PFSK-1 (cell line): ENCODE measurements at regions not wholly inside any gene's neighbourhood (a gene's known extent, or its start where the extent isn't known, plus 50 kb on each side); places are given as distances from the start of the nearest gene placed in this dataset.

Experiments used
- FOXP2 ChIP-seq: optimal IDR thresholded peaks from 2 replicates; pipeline ENCODE3; 2011; ENCODE audit warnings: borderline replicate concordance, control low read depth, inconsistent platforms; ENCODE audit not compliant: insufficient read depth; ENCODE audit errors: extremely low read length, extremely low read depth
- POLR2AphosphoS5 ChIP-seq: IDR thresholded peaks from 2 replicates; pipeline ENCODE4 v1.6.1; 2012; ENCODE audit warnings: low read depth, mild to moderate bottlenecking, control low read depth, low read length, moderate library complexity
- REST ChIP-seq, 2 experiments: IDR thresholded peaks; 2 replicates each; pipeline versions ENCODE4 v1.6.1 to v1.8.0; 2011 to 2012; ENCODE audit warnings: low read depth in 2 of 2, low read length in 2 of 2, control low read depth in 1 of 2, inconsistent platforms in 1 of 2, mild to moderate bottlenecking in 1 of 2, moderate library complexity in 1 of 2; ENCODE audit not compliant: insufficient read depth in 1 of 2
- SIN3A ChIP-seq: IDR thresholded peaks from 2 replicates; pipeline ENCODE4 v1.6.1; 2012; ENCODE audit warnings: mild to moderate bottlenecking, low read length, moderate library complexity, borderline replicate concordance; ENCODE audit not compliant: insufficient read depth
- TAF1 ChIP-seq: IDR thresholded peaks from 2 replicates; pipeline ENCODE4 v1.6.1; 2012; ENCODE audit warnings: low read length, control low read depth, borderline replicate concordance; ENCODE audit not compliant: insufficient read depth

DNA sequence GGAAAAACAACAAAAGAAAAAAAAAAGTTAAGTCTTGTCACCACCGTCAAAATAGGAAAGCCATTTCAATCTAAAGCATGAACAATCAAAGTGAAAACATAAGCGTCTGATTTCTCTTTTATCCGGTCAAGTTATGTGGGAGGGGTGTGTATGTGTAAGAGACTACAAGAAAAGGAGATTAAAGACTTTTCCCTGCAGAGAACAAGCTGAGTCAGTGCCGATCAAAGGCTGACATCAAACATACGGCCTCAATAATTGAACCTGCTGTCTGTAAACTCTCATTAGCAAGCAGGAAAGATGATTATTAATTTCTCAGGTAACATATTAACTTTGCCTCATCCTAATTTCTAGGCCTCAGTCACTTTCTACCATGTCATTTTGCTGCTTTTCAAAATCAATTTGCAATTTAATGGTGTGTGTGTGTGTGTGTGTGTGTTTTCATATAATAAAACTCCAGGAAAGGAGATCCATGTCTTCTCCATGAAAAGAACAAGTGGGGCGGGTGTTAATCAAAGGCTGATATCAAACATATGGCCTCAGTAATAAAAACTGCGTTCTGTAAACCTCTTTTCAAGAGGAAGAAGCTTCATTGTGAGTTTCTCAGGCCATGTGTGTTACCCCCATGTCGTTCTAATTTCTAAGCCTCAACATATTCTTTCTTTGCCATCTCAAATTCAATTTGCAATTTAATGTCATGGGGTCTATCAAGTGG is 649.1 kb upstream of the SORCS1 start:
- TF ChIP-seq POLR2AphosphoS5 (no peak), TAF1 (no peak), REST (IDR thresholded peaks at IDR 0.05; ENCODE audit: insufficient read depth in 1 of 2, low read depth in 2 of 2, low read length in 2 of 2) (no peak), FOXP2 (no peak), SIN3A (no peak)

- TF ChIP-seq SIN3A: no peak
- TF ChIP-seq TAF1: no peak
- no peak for TF ChIP-seq POLR2AphosphoS5
- no peak for TF ChIP-seq REST (IDR thresholded peaks at IDR 0.05; ENCODE audit: insufficient read depth in 1 of 2, low read depth in 2 of 2, low read length in 2 of 2)
- TF ChIP-seq FOXP2: no peak
These were observed 645.4 kb upstream of the SORCS1 start for GRCh38 chr10:107809889-107810288.

GRCh38 chr10:107807836-107808235 is 643.3 kb upstream of the SORCS1 start:
- TF ChIP-seq POLR2AphosphoS5 (no peak), REST (IDR thresholded peaks at IDR 0.05; ENCODE audit: insufficient read depth in 1 of 2, low read depth in 2 of 2, low read length in 2 of 2) (no peak), SIN3A (no peak), TAF1 (no peak), FOXP2 (no peak)

- TF ChIP-seq SIN3A (no peak), FOXP2 (no peak), POLR2AphosphoS5 (no peak), TAF1 (no peak), REST (IDR thresholded peaks at IDR 0.05; ENCODE audit: insufficient read depth in 1 of 2, low read depth in 2 of 2, low read length in 2 of 2) (no peak)
These were observed 641.5 kb upstream of the SORCS1 start for GRCh38 chr10:107806026-107806425.

- TF ChIP-seq POLR2AphosphoS5 (no peak), REST (IDR thresholded peaks at IDR 0.05; ENCODE audit: insufficient read depth in 1 of 2, low read depth in 2 of 2, low read length in 2 of 2) (no peak), SIN3A (no peak), FOXP2 (no peak)
These were observed 639.0 kb upstream of the SORCS1 start for GRCh38 chr10:107803546-107803945.
